GM12874 (cell line): ENCODE measurements at regions not wholly inside any gene's neighbourhood (a gene's known extent, or its start where the extent isn't known, plus 50 kb on each side); places are given as distances from the start of the nearest gene placed in this dataset.

Experiments used
- TF ChIP-seq, protein P1 (sequence below): IDR thresholded peaks from 2 replicates; pipeline ENCODE4 v1.5.1; 2011; ENCODE audit warnings: low read depth, mild to moderate bottlenecking, control low read depth, low read length, moderate library complexity; ENCODE audit not compliant: insufficient read depth

DNA sequence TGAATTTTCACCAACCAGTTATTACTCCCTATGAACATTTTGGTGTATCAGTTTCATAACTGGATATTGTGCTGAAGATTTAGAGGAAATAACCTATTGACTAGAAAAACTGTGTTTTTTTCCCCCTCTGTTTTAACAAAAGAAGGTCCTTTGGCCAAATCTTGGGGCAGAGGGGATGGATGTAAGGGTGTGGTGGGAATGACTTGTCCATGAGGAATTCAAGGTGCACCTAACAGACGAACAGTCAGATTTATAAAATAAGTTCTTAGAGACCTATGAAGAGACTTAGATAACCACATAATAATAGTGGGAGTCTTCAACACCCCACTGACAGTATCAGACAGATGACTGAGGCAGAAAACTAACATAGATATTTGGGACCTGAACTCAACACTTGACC, 119.3 kb upstream of the SESTD1 start:
- TF ChIP-seq, protein P1, sequence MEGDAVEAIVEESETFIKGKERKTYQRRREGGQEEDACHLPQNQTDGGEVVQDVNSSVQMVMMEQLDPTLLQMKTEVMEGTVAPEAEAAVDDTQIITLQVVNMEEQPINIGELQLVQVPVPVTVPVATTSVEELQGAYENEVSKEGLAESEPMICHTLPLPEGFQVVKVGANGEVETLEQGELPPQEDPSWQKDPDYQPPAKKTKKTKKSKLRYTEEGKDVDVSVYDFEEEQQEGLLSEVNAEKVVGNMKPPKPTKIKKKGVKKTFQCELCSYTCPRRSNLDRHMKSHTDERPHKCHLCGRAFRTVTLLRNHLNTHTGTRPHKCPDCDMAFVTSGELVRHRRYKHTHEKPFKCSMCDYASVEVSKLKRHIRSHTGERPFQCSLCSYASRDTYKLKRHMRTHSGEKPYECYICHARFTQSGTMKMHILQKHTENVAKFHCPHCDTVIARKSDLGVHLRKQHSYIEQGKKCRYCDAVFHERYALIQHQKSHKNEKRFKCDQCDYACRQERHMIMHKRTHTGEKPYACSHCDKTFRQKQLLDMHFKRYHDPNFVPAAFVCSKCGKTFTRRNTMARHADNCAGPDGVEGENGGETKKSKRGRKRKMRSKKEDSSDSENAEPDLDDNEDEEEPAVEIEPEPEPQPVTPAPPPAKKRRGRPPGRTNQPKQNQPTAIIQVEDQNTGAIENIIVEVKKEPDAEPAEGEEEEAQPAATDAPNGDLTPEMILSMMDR, result no peak

GRCh38 chr2:179377296-179377695, 112.7 kb upstream of the SESTD1 start:
- TF ChIP-seq, protein P1, result no peak

DNA sequence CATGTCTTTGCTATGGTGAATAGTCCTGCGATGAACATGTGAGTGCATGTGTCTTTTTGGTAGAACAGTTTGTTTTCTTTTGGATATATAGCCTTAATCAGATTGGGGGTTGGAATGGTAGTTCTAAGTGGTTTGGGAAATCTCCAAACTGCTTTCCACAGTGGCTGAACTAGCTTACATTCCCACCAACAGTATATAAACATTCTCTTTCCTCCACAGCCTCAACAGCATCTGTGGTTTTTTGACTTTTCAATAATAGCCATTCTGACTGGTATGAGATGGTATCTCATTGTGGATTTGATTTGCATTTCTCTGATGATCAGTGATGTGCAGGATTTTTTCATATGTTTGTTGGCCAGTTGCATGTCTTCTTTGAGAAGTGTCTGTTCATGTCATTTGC, 112.2 kb upstream of the SESTD1 start:
- TF ChIP-seq, protein P1, result no peak

GRCh38 chr2:179373816-179374215, 109.2 kb upstream of the SESTD1 start:
- TF ChIP-seq, protein P1, result no peak

GRCh38 chr2:179355881-179356280, 91.2 kb upstream of the SESTD1 start:
- TF ChIP-seq, protein P1, result no peak

DNA sequence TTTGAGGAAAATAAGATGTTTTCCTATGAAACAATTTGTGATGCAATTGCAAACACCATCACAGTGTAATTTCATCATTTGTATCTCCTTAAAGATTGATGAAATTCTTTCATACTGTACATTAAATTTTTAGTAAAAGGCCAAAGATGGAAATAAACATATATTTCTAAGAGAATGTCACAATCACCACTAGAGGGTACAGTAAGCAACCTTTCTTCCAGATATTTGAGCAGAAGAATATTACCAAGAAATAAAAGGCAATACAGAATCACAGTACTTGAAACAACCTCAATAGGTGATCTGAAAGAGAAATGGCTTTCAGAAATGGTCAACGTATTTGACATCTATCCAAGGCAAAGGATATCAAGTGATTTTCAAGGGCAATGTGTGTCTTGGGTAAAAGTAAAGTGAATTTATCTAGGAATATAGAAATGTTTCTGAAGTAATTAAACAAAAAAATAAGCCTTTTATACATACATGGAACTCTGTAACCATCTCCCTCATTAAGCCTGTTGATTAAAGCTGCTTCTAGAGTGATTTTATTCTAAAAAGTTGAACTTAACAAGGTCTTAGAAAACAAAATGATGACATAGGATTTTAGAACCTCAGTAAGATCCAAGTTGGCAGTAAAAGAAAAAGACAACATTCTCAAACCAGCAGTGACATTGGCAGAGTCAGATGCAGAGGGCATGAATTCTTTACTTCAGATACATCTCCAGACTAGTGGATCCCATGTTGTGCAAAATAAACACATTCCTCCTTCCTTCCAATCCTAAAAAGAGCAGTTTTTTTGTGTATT, 90.3 kb upstream of the SESTD1 start:
- TF ChIP-seq, protein P1, result no peak

DNA sequence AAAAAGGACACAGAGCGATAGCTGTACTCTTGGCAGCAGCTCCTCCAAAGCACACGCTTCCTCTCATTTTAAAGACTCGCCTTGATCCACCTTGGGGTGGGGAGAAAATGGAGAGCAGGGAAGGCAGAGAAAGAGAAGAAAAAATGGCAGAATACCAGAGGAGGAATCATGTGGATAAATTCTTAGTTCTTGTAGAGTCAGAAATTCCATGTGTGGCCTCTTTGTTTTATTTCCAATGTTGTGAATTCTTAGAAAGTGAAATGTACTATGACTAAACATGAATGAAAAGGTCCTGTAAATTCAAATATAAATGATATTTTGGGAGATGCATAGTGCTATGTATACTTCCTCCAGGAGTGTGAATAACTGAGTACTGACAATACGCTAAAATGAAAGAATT, 89.7 kb upstream of the SESTD1 start:
- TF ChIP-seq, protein P1, result no peak
